ENCODE measurements at regions not wholly inside any gene's neighbourhood (a gene's known extent, or its start where the extent isn't known, plus 50 kb on each side); places are given as distances from the start of the nearest gene placed in this dataset.

DNA sequence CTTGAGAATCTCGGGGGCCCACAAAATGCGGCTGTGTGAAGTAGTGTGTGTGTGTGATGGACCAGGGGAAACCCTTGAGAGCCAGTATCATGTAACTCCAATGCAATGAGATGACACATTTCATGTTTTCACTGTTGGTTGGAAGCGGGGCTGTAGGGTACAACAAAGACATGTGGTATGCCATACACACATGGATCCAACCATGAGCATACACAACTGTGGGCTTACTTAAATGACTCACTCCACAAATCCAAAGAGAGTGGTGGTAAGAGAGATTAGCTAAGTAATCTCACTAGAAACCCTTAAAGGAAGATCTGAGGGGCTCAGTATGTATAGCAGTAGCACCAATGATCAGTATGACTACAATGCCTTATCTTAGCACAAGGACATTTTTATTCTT lies 225.7 kb downstream of the SIPA1L2 start (continued):
- TF ChIP-seq, protein P1, sequence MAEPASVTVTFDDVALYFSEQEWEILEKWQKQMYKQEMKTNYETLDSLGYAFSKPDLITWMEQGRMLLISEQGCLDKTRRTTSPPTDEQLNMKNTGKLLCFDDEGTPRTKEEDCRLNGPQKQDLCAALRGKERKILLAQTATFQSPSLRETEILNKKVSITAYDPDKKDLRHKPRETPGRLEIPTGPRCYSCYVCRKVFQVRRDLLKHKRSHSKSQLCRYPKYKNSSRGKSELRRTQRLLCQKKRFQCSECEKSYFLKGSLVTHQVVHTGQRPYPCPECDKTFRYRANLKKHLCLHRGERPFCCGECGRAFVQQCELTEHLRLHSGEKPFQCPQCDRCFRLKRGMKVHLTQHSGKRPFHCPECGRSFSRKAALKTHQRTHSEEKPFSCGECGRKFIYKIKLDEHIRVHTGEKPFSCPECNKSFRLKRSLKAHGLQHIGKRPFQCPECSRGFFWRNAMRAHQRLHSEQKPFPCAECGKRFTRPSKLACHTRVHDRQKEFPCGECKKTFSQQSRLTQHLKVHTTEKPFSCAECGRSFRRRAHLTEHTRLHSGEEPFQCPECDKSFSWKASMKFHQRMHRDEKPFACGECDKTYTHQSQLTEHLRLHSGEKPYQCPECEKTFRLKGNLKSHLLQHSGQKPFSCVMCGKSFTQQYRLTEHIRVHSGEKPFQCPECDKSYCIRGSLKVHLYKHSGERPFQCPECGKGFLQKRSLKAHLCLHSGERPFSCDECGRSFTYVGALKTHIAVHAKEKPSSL (CRISPR knock-in tag; conservative IDR thresholded peaks at IDR 0.05) = no peak
- TF ChIP-seq, protein P2, sequence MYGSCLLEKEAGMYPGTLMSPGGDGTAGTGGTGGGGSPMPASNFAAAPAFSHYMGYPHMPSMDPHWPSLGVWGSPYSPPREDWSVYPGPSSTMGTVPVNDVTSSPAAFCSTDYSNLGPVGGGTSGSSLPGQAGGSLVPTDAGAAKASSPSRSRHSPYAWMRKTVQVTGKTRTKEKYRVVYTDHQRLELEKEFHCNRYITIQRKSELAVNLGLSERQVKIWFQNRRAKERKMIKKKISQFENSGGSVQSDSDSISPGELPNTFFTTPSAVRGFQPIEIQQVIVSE (CRISPR knock-in tag; IDR thresholded peaks at IDR 0.05; ENCODE audit: borderline replicate concordance) = no peak
- no peak for TF ChIP-seq MYBL2 (CRISPR knock-in tag; IDR thresholded peaks at IDR 0.05)
- TF ChIP-seq, protein P3, sequence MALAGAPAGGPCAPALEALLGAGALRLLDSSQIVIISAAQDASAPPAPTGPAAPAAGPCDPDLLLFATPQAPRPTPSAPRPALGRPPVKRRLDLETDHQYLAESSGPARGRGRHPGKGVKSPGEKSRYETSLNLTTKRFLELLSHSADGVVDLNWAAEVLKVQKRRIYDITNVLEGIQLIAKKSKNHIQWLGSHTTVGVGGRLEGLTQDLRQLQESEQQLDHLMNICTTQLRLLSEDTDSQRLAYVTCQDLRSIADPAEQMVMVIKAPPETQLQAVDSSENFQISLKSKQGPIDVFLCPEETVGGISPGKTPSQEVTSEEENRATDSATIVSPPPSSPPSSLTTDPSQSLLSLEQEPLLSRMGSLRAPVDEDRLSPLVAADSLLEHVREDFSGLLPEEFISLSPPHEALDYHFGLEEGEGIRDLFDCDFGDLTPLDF (CRISPR knock-in tag; IDR thresholded peaks at IDR 0.05) = no peak

DNA sequence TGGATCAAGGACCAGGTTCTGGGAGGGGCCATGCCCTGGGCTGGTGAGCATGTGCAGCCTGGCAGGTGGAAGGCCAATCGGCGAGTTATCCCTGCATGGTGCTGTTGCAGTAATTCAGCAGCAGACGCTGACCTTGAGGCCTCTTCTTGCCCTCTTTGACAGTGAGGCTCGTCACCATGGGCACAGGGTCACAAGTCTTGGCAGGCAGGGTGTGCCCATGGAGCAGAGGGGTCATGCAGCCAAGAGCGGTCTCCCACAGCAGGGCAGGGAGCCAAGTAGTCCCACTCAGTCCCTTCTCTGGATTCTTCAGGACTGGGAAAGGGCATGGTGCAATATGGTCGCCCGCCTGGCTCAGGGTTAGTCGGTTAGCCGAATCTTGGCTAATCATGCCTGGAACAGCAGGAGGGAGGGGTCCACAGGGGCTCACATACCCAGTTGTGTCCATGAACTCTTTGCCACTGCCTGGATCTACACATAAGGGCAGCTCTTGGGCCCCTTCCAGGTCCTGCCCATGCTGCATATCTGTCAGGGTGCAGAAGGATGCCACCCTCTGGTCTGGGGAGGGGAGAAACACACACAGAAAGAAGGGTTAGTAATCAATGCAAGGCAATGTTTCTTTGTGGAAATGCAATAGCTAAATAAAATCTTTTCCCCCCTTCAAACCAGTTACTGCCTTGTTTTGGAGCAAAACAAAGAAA lies 226.8 kb downstream of the SIPA1L2 start:
- Mint-ChIP-seq H3K4me3 (no peak overlapping the region), H3K27ac (no peak overlapping the region), H3K36me3 (peaks cover 10% of the 10 kb centered on the region), H3K4me1 (no peaks in the 10 kb centered on the region), H3K9me3 (no peaks in the 10 kb centered on the region), H3K27me3 (ENCODE audit: low read depth) (no peaks in the 10 kb centered on the region; the same call in 1 of the 2 replicates)
- CTCF ChIA-PET = no interaction called here
- POLR2A ChIA-PET = no interaction called here
- ATAC-seq = no peak
- TF ChIP-seq, protein P4, sequence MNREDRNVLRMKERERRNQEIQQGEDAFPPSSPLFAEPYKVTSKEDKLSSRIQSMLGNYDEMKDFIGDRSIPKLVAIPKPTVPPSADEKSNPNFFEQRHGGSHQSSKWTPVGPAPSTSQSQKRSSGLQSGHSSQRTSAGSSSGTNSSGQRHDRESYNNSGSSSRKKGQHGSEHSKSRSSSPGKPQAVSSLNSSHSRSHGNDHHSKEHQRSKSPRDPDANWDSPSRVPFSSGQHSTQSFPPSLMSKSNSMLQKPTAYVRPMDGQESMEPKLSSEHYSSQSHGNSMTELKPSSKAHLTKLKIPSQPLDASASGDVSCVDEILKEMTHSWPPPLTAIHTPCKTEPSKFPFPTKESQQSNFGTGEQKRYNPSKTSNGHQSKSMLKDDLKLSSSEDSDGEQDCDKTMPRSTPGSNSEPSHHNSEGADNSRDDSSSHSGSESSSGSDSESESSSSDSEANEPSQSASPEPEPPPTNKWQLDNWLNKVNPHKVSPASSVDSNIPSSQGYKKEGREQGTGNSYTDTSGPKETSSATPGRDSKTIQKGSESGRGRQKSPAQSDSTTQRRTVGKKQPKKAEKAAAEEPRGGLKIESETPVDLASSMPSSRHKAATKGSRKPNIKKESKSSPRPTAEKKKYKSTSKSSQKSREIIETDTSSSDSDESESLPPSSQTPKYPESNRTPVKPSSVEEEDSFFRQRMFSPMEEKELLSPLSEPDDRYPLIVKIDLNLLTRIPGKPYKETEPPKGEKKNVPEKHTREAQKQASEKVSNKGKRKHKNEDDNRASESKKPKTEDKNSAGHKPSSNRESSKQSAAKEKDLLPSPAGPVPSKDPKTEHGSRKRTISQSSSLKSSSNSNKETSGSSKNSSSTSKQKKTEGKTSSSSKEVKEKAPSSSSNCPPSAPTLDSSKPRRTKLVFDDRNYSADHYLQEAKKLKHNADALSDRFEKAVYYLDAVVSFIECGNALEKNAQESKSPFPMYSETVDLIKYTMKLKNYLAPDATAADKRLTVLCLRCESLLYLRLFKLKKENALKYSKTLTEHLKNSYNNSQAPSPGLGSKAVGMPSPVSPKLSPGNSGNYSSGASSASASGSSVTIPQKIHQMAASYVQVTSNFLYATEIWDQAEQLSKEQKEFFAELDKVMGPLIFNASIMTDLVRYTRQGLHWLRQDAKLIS (CRISPR knock-in tag; IDR thresholded peaks at IDR 0.05; ENCODE audit: borderline replicate concordance) = no peak
- no peak for TF ChIP-seq ZNF138 (CRISPR knock-in tag; conservative IDR thresholded peaks at IDR 0.05)
- TF ChIP-seq, protein P5, sequence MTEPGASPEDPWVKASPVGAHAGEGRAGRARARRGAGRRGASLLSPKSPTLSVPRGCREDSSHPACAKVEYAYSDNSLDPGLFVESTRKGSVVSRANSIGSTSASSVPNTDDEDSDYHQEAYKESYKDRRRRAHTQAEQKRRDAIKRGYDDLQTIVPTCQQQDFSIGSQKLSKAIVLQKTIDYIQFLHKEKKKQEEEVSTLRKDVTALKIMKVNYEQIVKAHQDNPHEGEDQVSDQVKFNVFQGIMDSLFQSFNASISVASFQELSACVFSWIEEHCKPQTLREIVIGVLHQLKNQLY (CRISPR knock-in tag; IDR thresholded peaks at IDR 0.05) = no peak
- TF ChIP-seq ZNF219 (CRISPR knock-in tag; IDR thresholded peaks at IDR 0.05; ENCODE audit: borderline replicate concordance) = no peak
- TF ChIP-seq ZNF317 (CRISPR knock-in tag; IDR thresholded peaks at IDR 0.05; ENCODE audit: borderline replicate concordance, low read depth) = no peak
- no peak for DNase-seq (ENCODE audit: low spot score)

DNA sequence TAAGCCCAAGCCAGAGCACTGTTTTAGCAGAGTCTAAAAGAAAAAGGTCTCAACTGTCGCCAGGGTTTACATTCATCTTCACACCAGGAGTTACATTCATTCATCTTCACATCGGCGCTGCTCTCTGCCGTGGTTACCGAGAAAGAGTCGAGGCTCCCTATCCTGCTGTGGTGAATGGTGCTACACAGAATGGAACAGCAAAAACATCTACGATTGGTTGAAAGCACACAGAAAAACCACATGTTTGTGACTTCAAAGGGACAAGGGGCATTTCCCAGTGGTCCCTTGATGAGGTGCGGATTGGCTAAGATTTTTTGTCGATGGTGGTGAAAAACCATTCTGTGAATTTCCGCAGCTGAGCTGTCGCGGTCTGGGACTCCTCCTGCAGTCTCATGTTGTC lies 231.1 kb downstream of the SIPA1L2 start:
- Mint-ChIP-seq H3K36me3 (peaks cover 10% of the 10 kb centered on the region), H3K4me3 (no peak overlapping the region), H3K9me3 (no peaks in the 10 kb centered on the region), H3K4me1 (peaks cover under 1% of the 10 kb centered on the region), H3K27ac (no peak overlapping the region), H3K27me3 (ENCODE audit: low read depth) (no peaks in the 10 kb centered on the region)
- POLR2A ChIA-PET = no interaction called here
- no peak for DNase-seq (ENCODE audit: low spot score)
- ATAC-seq = no peak; the same call in 1 of the 2 replicates
- CTCF ChIA-PET = interaction anchor here (1.2 kb wide), 1 partner anchor 229 kb away, joined by 4 read pairs; no protein-coding TSS in a partner anchor
- no peak for TF ChIP-seq TCF7 (CRISPR knock-in tag; IDR thresholded peaks at IDR 0.05; ENCODE audit: low read depth)
- no peak for TF ChIP-seq SOX15 (CRISPR knock-in tag; IDR thresholded peaks at IDR 0.05)
- TF ChIP-seq SMAD3 (CRISPR knock-in tag; IDR thresholded peaks at IDR 0.05; ENCODE audit: borderline replicate concordance) = no peak
- TF ChIP-seq, protein P6, sequence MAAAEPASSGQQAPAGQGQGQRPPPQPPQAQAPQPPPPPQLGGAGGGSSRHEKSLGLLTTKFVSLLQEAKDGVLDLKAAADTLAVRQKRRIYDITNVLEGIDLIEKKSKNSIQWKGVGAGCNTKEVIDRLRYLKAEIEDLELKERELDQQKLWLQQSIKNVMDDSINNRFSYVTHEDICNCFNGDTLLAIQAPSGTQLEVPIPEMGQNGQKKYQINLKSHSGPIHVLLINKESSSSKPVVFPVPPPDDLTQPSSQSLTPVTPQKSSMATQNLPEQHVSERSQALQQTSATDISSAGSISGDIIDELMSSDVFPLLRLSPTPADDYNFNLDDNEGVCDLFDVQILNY (CRISPR knock-in tag; IDR thresholded peaks at IDR 0.05) = no peak
- no peak for TF ChIP-seq ZNF423 (CRISPR knock-in tag; IDR thresholded peaks at IDR 0.05)
- no peak for TF ChIP-seq ATF1 (CRISPR knock-in tag; IDR thresholded peaks at IDR 0.05)
- no peak for TF ChIP-seq ELF4 (CRISPR knock-in tag; IDR thresholded peaks at IDR 0.05; ENCODE audit: low read depth)
- TF ChIP-seq GRHL2 (CRISPR knock-in tag; IDR thresholded peaks at IDR 0.05; ENCODE audit: insufficient replicate concordance, severe bottlenecking) = no peak
- TF ChIP-seq, protein P7, sequence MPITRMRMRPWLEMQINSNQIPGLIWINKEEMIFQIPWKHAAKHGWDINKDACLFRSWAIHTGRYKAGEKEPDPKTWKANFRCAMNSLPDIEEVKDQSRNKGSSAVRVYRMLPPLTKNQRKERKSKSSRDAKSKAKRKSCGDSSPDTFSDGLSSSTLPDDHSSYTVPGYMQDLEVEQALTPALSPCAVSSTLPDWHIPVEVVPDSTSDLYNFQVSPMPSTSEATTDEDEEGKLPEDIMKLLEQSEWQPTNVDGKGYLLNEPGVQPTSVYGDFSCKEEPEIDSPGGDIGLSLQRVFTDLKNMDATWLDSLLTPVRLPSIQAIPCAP (CRISPR knock-in tag; IDR thresholded peaks at IDR 0.05) = no peak
- no peak for TF ChIP-seq JAZF1 (CRISPR knock-in tag; IDR thresholded peaks at IDR 0.05)
- TF ChIP-seq, protein P8, sequence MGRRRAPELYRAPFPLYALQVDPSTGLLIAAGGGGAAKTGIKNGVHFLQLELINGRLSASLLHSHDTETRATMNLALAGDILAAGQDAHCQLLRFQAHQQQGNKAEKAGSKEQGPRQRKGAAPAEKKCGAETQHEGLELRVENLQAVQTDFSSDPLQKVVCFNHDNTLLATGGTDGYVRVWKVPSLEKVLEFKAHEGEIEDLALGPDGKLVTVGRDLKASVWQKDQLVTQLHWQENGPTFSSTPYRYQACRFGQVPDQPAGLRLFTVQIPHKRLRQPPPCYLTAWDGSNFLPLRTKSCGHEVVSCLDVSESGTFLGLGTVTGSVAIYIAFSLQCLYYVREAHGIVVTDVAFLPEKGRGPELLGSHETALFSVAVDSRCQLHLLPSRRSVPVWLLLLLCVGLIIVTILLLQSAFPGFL (CRISPR knock-in tag; IDR thresholded peaks at IDR 0.05; ENCODE audit: borderline replicate concordance) = no peak
